HL-60 (cell line): ENCODE measurements at regions not wholly inside any gene's neighbourhood (a gene's known extent, or its start where the extent isn't known, plus 50 kb on each side); places are given as distances from the start of the nearest gene placed in this dataset.

Experiments
- DNase-seq, 2 experiments: peaks; one replicate each; pipeline ENCODE4 v3.0.0-alpha.2; 2010 to 2020; ENCODE audit warnings: low read depth in 1 of 2, low spot score in 1 of 2
- H3K27ac ChIP-seq: fragments of 250-450 bp; sonication (Bioruptor Pico); replicated peaks from 2 replicates; pipeline ENCODE4 v1.5.1; 2020; ENCODE audit warnings: mild to moderate bottlenecking, moderate library complexity
- H3K27me3 ChIP-seq: fragments of 250-450 bp; sonication (Bioruptor Pico); 2 replicates; pipeline ENCODE4 v1.5.1; 2021; ENCODE audit warnings: mild to moderate bottlenecking, moderate library complexity; ENCODE audit not compliant: insufficient read depth, poor library complexity, severe bottlenecking
- H3K4me3 ChIP-seq: replicated peaks from 2 replicates; pipeline ENCODE4 v1.5.1; 2011; ENCODE audit warnings: mild to moderate bottlenecking, control low read depth, low read length; ENCODE audit not compliant: insufficient read depth
- GABPA ChIP-seq: IDR thresholded peaks from 2 replicates; pipeline ENCODE4 v1.6.1; 2012; ENCODE audit warnings: low read depth
- POLR2AphosphoS5 ChIP-seq: IDR thresholded peaks from 2 replicates; pipeline ENCODE4 v1.6.1; 2012; ENCODE audit warnings: low read depth
- SPI1 ChIP-seq: IDR thresholded peaks from 2 replicates; pipeline ENCODE4 v1.6.1; 2012; ENCODE audit warnings: low read depth, mild to moderate bottlenecking, borderline replicate concordance
- TF ChIP-seq, protein P1 (sequence below): IDR thresholded peaks from 2 replicates; pipeline ENCODE4 v1.6.1; 2012; ENCODE audit warnings: low read depth; ENCODE audit not compliant: insufficient replicate concordance
- TF ChIP-seq, protein P2 (sequence below): IDR thresholded peaks from one replicate; pipeline ENCODE4 v1.5.1; 2011; ENCODE audit warnings: low read length, control low read depth, inconsistent platforms; ENCODE audit not compliant: insufficient read depth

DNA sequence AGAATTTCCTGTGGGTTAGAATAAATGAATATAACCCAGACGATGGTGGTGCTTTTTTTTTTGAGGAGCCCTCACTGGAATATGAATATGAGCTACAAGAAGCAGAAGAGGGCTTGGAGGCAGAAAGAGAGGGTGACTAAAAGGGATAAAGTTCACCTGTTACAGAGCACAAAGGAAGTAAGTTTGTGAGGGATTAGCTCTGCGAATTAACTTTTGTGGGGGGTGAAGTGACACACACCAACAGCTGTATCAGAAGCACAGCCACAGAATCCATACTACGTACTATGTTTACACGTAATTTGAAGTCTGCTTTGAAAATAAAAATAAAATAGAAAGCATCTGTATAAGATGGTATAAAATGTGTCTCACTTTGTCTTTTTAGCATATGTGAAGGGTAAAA lies 963.6 kb upstream of the DIAPH2 start:
- no peak for TF ChIP-seq GABPA
- no peak for TF ChIP-seq POLR2AphosphoS5
- no peak for TF ChIP-seq SPI1
- TF ChIP-seq, protein P1, sequence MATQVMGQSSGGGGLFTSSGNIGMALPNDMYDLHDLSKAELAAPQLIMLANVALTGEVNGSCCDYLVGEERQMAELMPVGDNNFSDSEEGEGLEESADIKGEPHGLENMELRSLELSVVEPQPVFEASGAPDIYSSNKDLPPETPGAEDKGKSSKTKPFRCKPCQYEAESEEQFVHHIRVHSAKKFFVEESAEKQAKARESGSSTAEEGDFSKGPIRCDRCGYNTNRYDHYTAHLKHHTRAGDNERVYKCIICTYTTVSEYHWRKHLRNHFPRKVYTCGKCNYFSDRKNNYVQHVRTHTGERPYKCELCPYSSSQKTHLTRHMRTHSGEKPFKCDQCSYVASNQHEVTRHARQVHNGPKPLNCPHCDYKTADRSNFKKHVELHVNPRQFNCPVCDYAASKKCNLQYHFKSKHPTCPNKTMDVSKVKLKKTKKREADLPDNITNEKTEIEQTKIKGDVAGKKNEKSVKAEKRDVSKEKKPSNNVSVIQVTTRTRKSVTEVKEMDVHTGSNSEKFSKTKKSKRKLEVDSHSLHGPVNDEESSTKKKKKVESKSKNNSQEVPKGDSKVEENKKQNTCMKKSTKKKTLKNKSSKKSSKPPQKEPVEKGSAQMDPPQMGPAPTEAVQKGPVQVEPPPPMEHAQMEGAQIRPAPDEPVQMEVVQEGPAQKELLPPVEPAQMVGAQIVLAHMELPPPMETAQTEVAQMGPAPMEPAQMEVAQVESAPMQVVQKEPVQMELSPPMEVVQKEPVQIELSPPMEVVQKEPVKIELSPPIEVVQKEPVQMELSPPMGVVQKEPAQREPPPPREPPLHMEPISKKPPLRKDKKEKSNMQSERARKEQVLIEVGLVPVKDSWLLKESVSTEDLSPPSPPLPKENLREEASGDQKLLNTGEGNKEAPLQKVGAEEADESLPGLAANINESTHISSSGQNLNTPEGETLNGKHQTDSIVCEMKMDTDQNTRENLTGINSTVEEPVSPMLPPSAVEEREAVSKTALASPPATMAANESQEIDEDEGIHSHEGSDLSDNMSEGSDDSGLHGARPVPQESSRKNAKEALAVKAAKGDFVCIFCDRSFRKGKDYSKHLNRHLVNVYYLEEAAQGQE: no peak
- TF ChIP-seq, protein P2, sequence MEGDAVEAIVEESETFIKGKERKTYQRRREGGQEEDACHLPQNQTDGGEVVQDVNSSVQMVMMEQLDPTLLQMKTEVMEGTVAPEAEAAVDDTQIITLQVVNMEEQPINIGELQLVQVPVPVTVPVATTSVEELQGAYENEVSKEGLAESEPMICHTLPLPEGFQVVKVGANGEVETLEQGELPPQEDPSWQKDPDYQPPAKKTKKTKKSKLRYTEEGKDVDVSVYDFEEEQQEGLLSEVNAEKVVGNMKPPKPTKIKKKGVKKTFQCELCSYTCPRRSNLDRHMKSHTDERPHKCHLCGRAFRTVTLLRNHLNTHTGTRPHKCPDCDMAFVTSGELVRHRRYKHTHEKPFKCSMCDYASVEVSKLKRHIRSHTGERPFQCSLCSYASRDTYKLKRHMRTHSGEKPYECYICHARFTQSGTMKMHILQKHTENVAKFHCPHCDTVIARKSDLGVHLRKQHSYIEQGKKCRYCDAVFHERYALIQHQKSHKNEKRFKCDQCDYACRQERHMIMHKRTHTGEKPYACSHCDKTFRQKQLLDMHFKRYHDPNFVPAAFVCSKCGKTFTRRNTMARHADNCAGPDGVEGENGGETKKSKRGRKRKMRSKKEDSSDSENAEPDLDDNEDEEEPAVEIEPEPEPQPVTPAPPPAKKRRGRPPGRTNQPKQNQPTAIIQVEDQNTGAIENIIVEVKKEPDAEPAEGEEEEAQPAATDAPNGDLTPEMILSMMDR: no peak
- DNase-seq: no peak
- Histone ChIP-seq H3K4me3 (no peak overlapping the region), H3K27me3 (no peaks in the 10 kb centered on the region), H3K27ac (no peak overlapping the region)

DNA sequence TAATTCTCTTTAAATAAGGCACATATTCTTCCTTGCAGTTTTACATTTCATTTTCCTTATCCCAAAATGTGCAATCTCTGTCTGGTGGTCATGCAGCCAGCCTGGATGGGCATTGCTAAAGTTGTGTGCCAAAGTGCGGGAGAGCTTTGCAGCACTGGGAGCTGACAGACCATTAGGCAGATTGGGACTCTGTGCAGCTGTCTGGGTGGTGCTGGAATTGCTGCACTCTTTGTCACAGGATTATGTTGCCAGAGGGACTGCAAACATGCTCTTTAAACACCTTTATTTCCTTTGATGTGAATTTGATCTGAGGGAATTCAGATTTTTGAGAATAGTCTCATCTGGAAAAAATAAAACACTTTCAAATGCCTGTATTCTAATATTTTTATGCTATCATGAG lies 956.2 kb upstream of the DIAPH2 start:
- Histone ChIP-seq H3K4me3 (no peak overlapping the region), H3K27me3 (no peaks in the 10 kb centered on the region), H3K27ac (no peak overlapping the region)
- DNase-seq: no peak
- no peak for TF ChIP-seq POLR2AphosphoS5
- TF ChIP-seq, protein P1: no peak

DNA sequence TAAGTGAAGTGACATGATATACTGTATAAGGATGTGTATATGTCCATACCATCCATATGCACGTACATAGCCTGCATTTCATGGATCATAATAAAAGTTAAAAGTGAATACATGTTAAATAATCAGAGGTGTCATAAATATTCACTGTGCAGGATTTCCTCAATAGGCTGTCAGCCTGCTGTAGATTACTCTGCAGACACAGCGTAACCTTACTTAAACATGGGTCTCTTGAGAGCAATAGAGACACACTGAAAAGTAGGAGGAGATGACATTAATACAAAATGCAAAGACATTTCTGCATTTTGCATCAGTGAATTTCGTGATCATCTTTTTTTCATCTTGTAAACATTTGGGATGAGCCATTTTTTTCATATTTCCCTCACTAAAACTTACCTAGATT lies 955.2 kb upstream of the DIAPH2 start:
- H3K27me3 ChIP-seq: no peaks in the 10 kb centered on the region

More for the DNA sequence above, 955.2 kb upstream of the DIAPH2 start:
- no peak overlapping the region for H3K4me3 ChIP-seq
- no peak overlapping the region for H3K27ac ChIP-seq
- TF ChIP-seq SPI1 (no peak), GABPA (no peak), POLR2AphosphoS5 (no peak)
- TF ChIP-seq, protein P2: no peak
- TF ChIP-seq, protein P1: no peak
- no peak for DNase-seq
